Inflammatory macrophage (primary cell): ENCODE measurements at regions not wholly inside any gene's neighbourhood (a gene's known extent, or its start where the extent isn't known, plus 50 kb on each side); places are given as distances from the start of the nearest gene placed in this dataset.

Experiments
- DNase-seq, 2 donors: peaks; one replicate each; pipeline ENCODE4 v3.0.0-alpha.2; 2020 to 2022

GRCh38 chr5:87503004-87503403 lies 90.3 kb upstream of the CCNH start:
- no peak for DNase-seq

- DNase-seq = no peak
Measured at GRCh38 chr5:87499478-87500410, 87.0 kb upstream of the CCNH start.
